ENCODE measurements at regions not wholly inside any gene's neighbourhood (a gene's known extent, or its start where the extent isn't known, plus 50 kb on each side); places are given as distances from the start of the nearest gene placed in this dataset.

GRCh38 chrX:45766981-45767501 lies 566.4 kb upstream of the DIPK2B start:
- no peak for TF ChIP-seq CTCF (IDR thresholded peaks at IDR 0.05; ENCODE audit: low read depth, low read length)
- peak; percentile 26 for TF ChIP-seq POLR2A (IDR thresholded peaks at IDR 0.05; ENCODE audit: extremely low read depth, insufficient read length)
- no peak for TF ChIP-seq MAX (IDR thresholded peaks at IDR 0.05; ENCODE audit: low read depth, low read length)
- TF ChIP-seq MYC (IDR thresholded peaks at IDR 0.05; ENCODE audit: low read depth, low read length): no peak

All from NB4 (cell line).